ENCODE measurements at regions not wholly inside any gene's neighbourhood (a gene's known extent, or its start where the extent isn't known, plus 50 kb on each side); places are given as distances from the start of the nearest gene placed in this dataset.

DNA sequence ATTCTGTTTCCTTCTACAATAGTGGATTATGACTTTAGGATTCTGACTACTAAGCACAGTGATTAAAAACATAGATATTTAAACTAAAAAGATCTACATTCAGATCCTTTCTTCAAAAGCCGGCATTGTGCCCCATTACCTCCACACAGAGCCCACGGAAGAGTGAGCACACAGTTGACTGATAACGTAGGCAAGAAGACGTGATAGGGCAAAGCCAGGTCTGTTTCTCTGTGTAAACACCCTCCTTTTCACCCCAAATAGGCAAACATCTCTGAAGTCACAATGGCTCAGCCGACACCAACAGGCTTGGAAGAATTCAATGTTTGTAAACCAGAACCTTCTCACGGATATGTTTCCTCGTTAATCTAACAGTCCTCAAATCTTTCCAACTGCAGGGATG lies 302.9 kb downstream of the CMPK2 start:
- Histone ChIP-seq H3K4me1 (ENCODE audit: control insufficient read depth in 1 of 2, insufficient read depth in 2 of 2, low read length in 2 of 2) (peaks cover 0 to 7% of the 10 kb centered on the region in 2 experiments; a peak in 2 of 4 replicates), H3K79me2 (ENCODE audit: insufficient read depth, low read length) (no peaks in the 10 kb centered on the region), H3K9ac (ENCODE audit: low read length) (no peak overlapping the region), H3K9me2 (ENCODE audit: insufficient read depth) (no peaks in the 10 kb centered on the region), H3K4me3 (replicated peaks in 1 of 2; ENCODE audit: low read depth in 1 of 2, low read length in 2 of 2) (no peak overlapping the region), H4K20me1 (ENCODE audit: insufficient read depth) (no peaks in the 10 kb centered on the region), H3K27ac (ENCODE audit: low read depth, low read length) (no peak overlapping the region), H3K36me3 (ENCODE audit: control insufficient read depth in 1 of 2, insufficient read depth in 2 of 2, low read length in 2 of 2) (no peaks in the 10 kb centered on the region), H3K4me2 (ENCODE audit: low read length) (no peak overlapping the region), H3K9me3 (ENCODE audit: control insufficient read depth in 1 of 2, insufficient read depth in 1 of 2, low read depth in 1 of 2, low read length in 2 of 2) (peaks cover 0 to 7% of the 10 kb centered on the region in 2 experiments; a peak in 1 of 4 replicates), H3K27me3 (ENCODE audit: insufficient read depth, low read length) (no peaks in the 10 kb centered on the region), H2AFZ (ENCODE audit: low read depth, low read length, poor library complexity, severe bottlenecking) (no peak overlapping the region)
- DNase-seq (ENCODE audit: low read depth, low spot score), result no peak
- RAD21 ChIA-PET (ENCODE audit: low non-redundant PET in 1 of 2, low total read pairs in 2 of 2, uncharacterized antibody in 2 of 2, unreplicated experiment in 2 of 2), result no interaction called here
- TF ChIP-seq TCF7L2 (IDR thresholded peaks at IDR 0.05; ENCODE audit: borderline replicate concordance, extremely low read depth, insufficient read depth, insufficient read length) (no peak), FOSL1 (IDR thresholded peaks at IDR 0.05; ENCODE audit: low read depth) (no peak)
- intact Hi-C loops (cut with micrococcal nuclease), result no loop called here
- ATAC-seq, result no peak
- no TSS peak for BruUV-seq (replicated peaks)
- POLR2A ChIA-PET, result no interaction called here
- CTCF ChIA-PET, result no interaction called here

DNA sequence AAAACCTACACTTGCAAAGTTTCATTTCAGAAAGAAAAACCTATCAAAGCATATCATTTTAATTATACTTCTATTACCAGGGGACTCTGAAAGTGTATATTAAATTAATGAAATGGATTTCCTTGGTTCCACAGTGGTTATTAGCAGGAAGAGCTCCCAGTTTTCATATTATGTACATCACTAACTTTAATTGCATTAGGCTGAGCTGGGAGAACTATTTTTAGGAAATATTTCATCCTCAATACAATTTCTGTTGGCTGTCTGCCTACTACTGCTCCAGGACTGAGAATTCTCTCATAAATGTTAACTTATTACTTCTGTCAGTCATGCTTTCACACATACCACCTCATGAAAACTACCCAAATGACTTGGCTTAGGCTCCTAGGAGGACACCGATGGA lies 301.4 kb downstream of the CMPK2 start:
- no peaks in the 10 kb centered on the region for H3K4me1 ChIP-seq (ENCODE audit: control insufficient read depth in 1 of 2, insufficient read depth in 2 of 2, low read length in 2 of 2)
- no peak overlapping the region for H3K4me3 ChIP-seq (replicated peaks in 1 of 2; ENCODE audit: low read depth in 1 of 2, low read length in 2 of 2)
- no peak for TF ChIP-seq CEBPB (IDR thresholded peaks at IDR 0.05; ENCODE audit: low read depth)
- no peak for TF ChIP-seq EZH2 (IDR thresholded peaks at IDR 0.05)
- no peak for TF ChIP-seq YY1 (IDR thresholded peaks at IDR 0.05; ENCODE audit: extremely low read depth, insufficient replicate concordance, low read depth, low read length)
- DNase-seq (ENCODE audit: low read depth, low spot score), result no peak
- H2AFZ ChIP-seq (ENCODE audit: low read depth, low read length, poor library complexity, severe bottlenecking), result no peak overlapping the region
- no peak overlapping the region for H3K27ac ChIP-seq (ENCODE audit: low read depth, low read length)
- ChIA-PET POLR2A (no interaction called here), RAD21 (ENCODE audit: low non-redundant PET in 1 of 2, low total read pairs in 2 of 2, uncharacterized antibody in 2 of 2, unreplicated experiment in 2 of 2) (no interaction called here), CTCF (no interaction called here)
- BruUV-seq (replicated peaks), result no TSS peak
- no peaks in the 10 kb centered on the region for H3K27me3 ChIP-seq (ENCODE audit: insufficient read depth, low read length)
- H3K79me2 ChIP-seq (ENCODE audit: insufficient read depth, low read length), result no peaks in the 10 kb centered on the region
- no peaks in the 10 kb centered on the region for H3K36me3 ChIP-seq (ENCODE audit: control insufficient read depth in 1 of 2, insufficient read depth in 2 of 2, low read length in 2 of 2)
- no peak overlapping the region for H3K9ac ChIP-seq (ENCODE audit: low read length)
- H3K9me2 ChIP-seq (ENCODE audit: insufficient read depth), result no peaks in the 10 kb centered on the region
- H3K9me3 ChIP-seq (ENCODE audit: control insufficient read depth in 1 of 2, insufficient read depth in 1 of 2, low read depth in 1 of 2, low read length in 2 of 2), result peaks cover 0 to 8% of the 10 kb centered on the region in 2 experiments; a peak in 1 of 4 replicates
- no peaks in the 10 kb centered on the region for H4K20me1 ChIP-seq (ENCODE audit: insufficient read depth)
- no peak overlapping the region for H3K4me2 ChIP-seq (ENCODE audit: low read length)
- ATAC-seq, result no peak
- intact Hi-C loops (cut with micrococcal nuclease), result no loop called here

Data from HCT116 (cell line).